Esophagus squamous epithelium (tissue), 5 donors: ENCODE measurements at regions not wholly inside any gene's neighbourhood (a gene's known extent, or its start where the extent isn't known, plus 50 kb on each side); places are given as distances from the start of the nearest gene placed in this dataset.

Experiments
- DNase-seq: peaks from one replicate; lab custom pipeline; 2025; lab: John Stamatoyannopoulos, UW
- H3K27ac ChIP-seq, 4 donors: fragments of 200-600 bp; sonication (generic); one replicate each; pipeline ENCODE4 v1.5.1; 2016 to 2019; ENCODE audit warnings: mild to moderate bottlenecking in 1 of 4
- H3K27me3 ChIP-seq, 4 donors: fragments of 200-600 bp; sonication (generic); 1 replicate in 3 of 4; 2 replicates in 1 of 4; pipeline versions ENCODE4 v1.5.1 to v1.6.0; 2017 to 2021; ENCODE audit warnings: antibody characterized with exemption in 1 of 4
- H3K36me3 ChIP-seq, 3 donors: fragments of 200-600 bp; sonication (generic); one replicate each; pipeline ENCODE4 v1.5.1; 2016 to 2019
- H3K4me1 ChIP-seq, 3 donors: fragments of 200-600 bp; sonication (generic); one replicate each; pipeline ENCODE4 v1.5.1; 2017 to 2019
- H3K4me3 ChIP-seq, 4 donors: fragments of 200-600 bp; sonication (generic); 1 replicate in 3 of 4; 2 replicates in 1 of 4; pipeline ENCODE4 v1.5.1; 2016 to 2019; ENCODE audit warnings: mild to moderate bottlenecking in 2 of 4, moderate library complexity in 1 of 4
- H3K9me3 ChIP-seq, 3 donors: fragments of 200-600 bp; sonication (generic); one replicate each; pipeline ENCODE4 v1.5.1; 2016 to 2019
- POLR2A ChIP-seq, 4 donors: fragments of 450-650 bp; IDR thresholded peaks; one replicate each; pipeline ENCODE4 v1.6.1; 2017; ENCODE audit warnings: antibody characterized with exemption in 4 of 4, mild to moderate bottlenecking in 4 of 4, moderate library complexity in 3 of 4
- WGBS, 2 donors: methylation state at CpG; one replicate each; pipeline ENCODE4 v1.1.5; 2018; 5-methylcytosine and 5-hydroxymethylcytosine counted together
- intact Hi-C: fragments of 100-400 bp; cut with DNase I; formaldehyde crosslinking; loops from one replicate; pipeline ENCODE4 v1.15.0; 2022
- TF ChIP-seq, protein P1 (sequence below), 6 experiments: fragments of 450-650 bp in 4 of 6; fragments of 200-600 bp in 2 of 6; sonication (generic) in 2 of 6; IDR thresholded peaks; one replicate each; pipeline ENCODE4 v1.5.1; 2016 to 2019; ENCODE audit warnings: antibody characterized with exemption in 6 of 6, mild to moderate bottlenecking in 4 of 6, moderate library complexity in 4 of 6
- donor health status: DM: yes; HTN: yes; CAD: no.

DNA sequence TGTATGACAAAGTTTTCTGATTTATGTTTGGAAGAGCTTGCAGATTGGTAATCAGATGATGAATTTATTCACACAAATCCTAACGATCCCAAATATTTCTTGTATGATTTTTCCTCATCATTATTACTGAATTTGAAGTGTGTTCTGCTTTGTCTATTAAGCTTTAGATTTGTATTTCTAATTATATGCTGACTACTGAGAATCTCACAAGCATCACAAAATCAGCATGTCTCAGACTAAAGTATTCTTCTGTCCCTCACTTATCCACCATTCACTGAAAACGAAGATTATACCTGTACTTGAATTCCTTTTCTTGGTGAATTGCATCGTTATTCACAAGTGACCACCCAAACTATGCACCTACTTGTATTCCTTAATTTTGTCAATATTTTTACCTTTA is 796.3 kb upstream of the MAP3K7 start:
- WGBS, 2 donors, result 61 to 67% methylated on average over 3 of the region's 3 CpGs
- Histone ChIP-seq H3K27me3 (no peaks in the 10 kb centered on the region), H3K9me3 (peaks cover 0 to 9% (median 0%) of the 10 kb centered on the region in 3 donors), H3K4me1 (no peaks in the 10 kb centered on the region), H3K27ac (no peak overlapping the region), H3K4me3 (no peak overlapping the region), H3K36me3 (no peaks in the 10 kb centered on the region)
- DNase-seq, result no peak
- no peak for TF ChIP-seq POLR2A (IDR thresholded peaks at IDR 0.05)
- intact Hi-C loops, result no loop called here

DNA sequence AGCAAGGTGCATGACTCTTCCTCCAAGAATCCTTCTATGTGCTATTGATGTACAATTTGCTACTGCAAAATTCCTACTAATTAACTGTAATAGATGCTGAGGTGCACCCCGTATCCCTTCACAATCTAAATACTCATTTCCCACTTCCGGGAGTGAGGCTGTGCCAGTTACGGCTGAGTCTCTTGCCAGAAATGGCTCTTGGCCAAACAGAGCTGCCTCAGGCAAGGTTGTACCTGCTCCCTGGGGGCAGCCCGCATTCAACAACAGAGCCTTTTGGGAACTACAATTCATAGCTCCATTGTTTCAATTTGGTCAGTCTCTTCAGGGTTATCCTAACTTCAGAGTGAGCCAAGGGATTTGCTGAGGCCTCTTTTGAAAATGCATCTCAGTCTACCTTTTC is 789.8 kb upstream of the MAP3K7 start:
- no peak for TF ChIP-seq POLR2A (IDR thresholded peaks at IDR 0.05)
- TF ChIP-seq, protein P1, sequence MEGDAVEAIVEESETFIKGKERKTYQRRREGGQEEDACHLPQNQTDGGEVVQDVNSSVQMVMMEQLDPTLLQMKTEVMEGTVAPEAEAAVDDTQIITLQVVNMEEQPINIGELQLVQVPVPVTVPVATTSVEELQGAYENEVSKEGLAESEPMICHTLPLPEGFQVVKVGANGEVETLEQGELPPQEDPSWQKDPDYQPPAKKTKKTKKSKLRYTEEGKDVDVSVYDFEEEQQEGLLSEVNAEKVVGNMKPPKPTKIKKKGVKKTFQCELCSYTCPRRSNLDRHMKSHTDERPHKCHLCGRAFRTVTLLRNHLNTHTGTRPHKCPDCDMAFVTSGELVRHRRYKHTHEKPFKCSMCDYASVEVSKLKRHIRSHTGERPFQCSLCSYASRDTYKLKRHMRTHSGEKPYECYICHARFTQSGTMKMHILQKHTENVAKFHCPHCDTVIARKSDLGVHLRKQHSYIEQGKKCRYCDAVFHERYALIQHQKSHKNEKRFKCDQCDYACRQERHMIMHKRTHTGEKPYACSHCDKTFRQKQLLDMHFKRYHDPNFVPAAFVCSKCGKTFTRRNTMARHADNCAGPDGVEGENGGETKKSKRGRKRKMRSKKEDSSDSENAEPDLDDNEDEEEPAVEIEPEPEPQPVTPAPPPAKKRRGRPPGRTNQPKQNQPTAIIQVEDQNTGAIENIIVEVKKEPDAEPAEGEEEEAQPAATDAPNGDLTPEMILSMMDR (IDR thresholded peaks at IDR 0.05), result no peak
- H3K36me3 ChIP-seq, result no peaks in the 10 kb centered on the region
- DNase-seq, result no peak
- H3K27ac ChIP-seq, result no peak overlapping the region
- intact Hi-C loops, result no loop called here
- no peaks in the 10 kb centered on the region for H3K9me3 ChIP-seq
- H3K27me3 ChIP-seq, result no peaks in the 10 kb centered on the region
- no peak overlapping the region for H3K4me3 ChIP-seq
- WGBS, 2 donors, result 59 to 74% methylated on average over 4 of the region's 4 CpGs
- no peaks in the 10 kb centered on the region for H3K4me1 ChIP-seq

DNA sequence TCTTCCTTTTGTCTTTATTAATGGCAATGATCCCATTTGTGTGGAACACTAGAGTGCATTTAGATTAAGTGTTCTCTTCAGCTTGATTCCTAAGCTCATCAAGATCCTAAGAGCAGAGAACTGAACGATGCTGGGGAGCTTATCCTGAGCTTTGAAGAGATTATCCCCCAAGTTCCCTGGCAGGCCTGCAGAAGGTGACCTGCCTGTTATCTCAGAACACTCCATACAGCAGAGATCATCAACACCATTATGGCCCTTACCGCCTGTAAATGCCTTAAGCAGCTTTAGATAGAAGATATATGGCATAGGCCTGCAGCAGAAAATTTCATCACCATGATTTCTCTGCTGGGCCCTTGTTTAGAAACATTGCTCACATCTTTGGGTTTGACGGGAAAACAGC is 779.9 kb upstream of the MAP3K7 start:
- Histone ChIP-seq H3K9me3 (no peaks in the 10 kb centered on the region), H3K36me3 (no peaks in the 10 kb centered on the region), H3K27me3 (no peaks in the 10 kb centered on the region), H3K4me1 (no peaks in the 10 kb centered on the region), H3K4me3 (no peak overlapping the region), H3K27ac (no peak overlapping the region)
- 59 to 69% methylated on average over 3 of the region's 3 CpGs for WGBS, 2 donors
- no peak for DNase-seq
- intact Hi-C loops, result no loop called here
- TF ChIP-seq, protein P1 (IDR thresholded peaks at IDR 0.05), result no peak
- no peak for TF ChIP-seq POLR2A (IDR thresholded peaks at IDR 0.05)

DNA sequence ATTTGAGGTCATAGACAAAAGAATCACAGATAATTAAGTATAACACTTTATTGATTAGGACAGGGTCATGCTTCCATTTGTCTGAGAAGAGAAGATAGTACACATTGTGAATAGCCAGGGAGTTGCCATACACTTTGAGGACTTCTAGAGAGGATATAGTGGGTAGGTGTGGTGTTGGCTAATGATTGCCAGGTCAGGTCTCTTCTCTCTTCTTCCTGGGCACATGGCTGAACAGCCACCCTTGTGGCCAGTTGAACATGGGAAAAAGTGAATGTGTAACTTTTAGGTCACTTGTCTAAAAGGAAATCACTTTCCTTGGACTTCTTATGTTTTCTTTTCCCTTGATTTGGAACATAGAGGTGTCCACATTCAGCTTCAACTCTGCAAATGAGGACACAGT is 772.1 kb upstream of the MAP3K7 start:
- no peak for DNase-seq

DNA sequence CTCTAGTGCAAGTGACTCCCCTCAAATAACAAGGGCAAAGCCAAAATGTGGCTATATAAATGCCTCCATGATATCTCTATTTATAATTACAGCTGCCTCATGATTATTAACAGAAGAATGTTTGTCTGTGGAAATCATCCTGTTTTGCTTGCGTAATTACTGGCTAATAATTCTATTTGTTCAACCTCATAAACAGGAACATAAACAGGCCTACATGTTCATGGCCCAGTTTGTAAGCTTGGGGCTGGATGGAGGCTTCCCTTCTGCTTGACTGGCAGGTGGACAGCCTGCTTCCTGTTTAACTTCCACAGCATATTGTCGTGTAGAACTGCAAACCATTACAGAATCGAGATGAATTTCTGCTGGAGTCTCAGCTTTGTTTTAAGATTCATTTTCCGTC is 766.0 kb upstream of the MAP3K7 start:
- no peak overlapping the region for H3K27ac ChIP-seq
- TF ChIP-seq, protein P1 (IDR thresholded peaks at IDR 0.05), result no peak
- TF ChIP-seq POLR2A (IDR thresholded peaks at IDR 0.05), result no peak
- no peaks in the 10 kb centered on the region for H3K27me3 ChIP-seq
- H3K4me3 ChIP-seq, result no peak overlapping the region
- no peak for DNase-seq
- no peaks in the 10 kb centered on the region for H3K9me3 ChIP-seq
- no peaks in the 10 kb centered on the region for H3K4me1 ChIP-seq
- intact Hi-C loops, result no loop called here
- 47 to 64% methylated on average over 4 of the region's 4 CpGs for WGBS, 2 donors
- H3K36me3 ChIP-seq, result no peaks in the 10 kb centered on the region

More for the DNA sequence above, 772.1 kb upstream of the MAP3K7 start:
- no peak for TF ChIP-seq POLR2A (IDR thresholded peaks at IDR 0.05)
- TF ChIP-seq, protein P1 (IDR thresholded peaks at IDR 0.05), result no peak
- Histone ChIP-seq H3K27ac (no peak overlapping the region), H3K4me1 (no peaks in the 10 kb centered on the region), H3K4me3 (no peak overlapping the region), H3K36me3 (no peaks in the 10 kb centered on the region), H3K9me3 (no peaks in the 10 kb centered on the region), H3K27me3 (no peaks in the 10 kb centered on the region)
- intact Hi-C loops, result no loop called here

DNA sequence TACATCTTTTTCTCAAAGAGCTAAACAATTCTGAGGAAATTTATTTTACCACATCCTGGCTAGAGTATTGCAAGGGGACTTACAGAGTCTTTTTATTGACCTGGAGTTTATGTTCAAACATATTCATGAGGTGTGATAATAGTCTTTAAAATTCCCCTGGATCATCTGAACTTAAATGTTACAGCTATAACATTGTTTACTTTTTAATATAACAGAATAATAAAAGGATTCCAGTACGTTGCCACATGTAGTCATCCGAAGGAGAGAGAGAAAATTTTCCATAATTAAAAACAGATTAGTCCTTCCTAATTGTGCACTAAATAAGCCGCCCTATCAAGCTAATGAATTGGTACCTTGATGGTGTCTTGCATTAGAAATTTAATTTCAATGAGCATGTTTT is 765.4 kb upstream of the MAP3K7 start:
- intact Hi-C loops, result no loop called here
- no peaks in the 10 kb centered on the region for H3K36me3 ChIP-seq
- WGBS, 2 donors, result 61 to 70% methylated on average over 3 of the region's 3 CpGs
- no peak overlapping the region for H3K27ac ChIP-seq
- H3K27me3 ChIP-seq, result no peaks in the 10 kb centered on the region
- H3K4me1 ChIP-seq, result no peaks in the 10 kb centered on the region
- DNase-seq, result no peak
- TF ChIP-seq, protein P1 (IDR thresholded peaks at IDR 0.05), result no peak
- no peak for TF ChIP-seq POLR2A (IDR thresholded peaks at IDR 0.05)
- no peak overlapping the region for H3K4me3 ChIP-seq
- H3K9me3 ChIP-seq, result no peaks in the 10 kb centered on the region
